COLO829 (cell line): ENCODE measurements at regions not wholly inside any gene's neighbourhood (a gene's known extent, or its start where the extent isn't known, plus 50 kb on each side); places are given as distances from the start of the nearest gene placed in this dataset.
"Not testable (repeated sequence)": the region's sequence is repeated elsewhere in the genome, so short reads cannot be mapped to it uniquely, and the experiment has no call there.

Source experiments
- DNase-seq: peaks from one replicate; pipeline ENCODE4 v3.0.0; 2012; ENCODE audit warnings: low spot score

- DNase-seq = no peak
These were observed 60.7 kb upstream of the PHF21A start for GRCh38 chr11:46181843-46182424.

- no peak for DNase-seq
These were observed 60.1 kb upstream of the PHF21A start for GRCh38 chr11:46181387-46181786.

- no peak for DNase-seq
These were observed 59.5 kb upstream of the PHF21A start for GRCh38 chr11:46180736-46181135.

- no peak for DNase-seq
These were observed 57.3 kb upstream of the PHF21A start for GRCh38 chr11:46178513-46178912.

GRCh38 chr11:46176421-46176820 lies 55.2 kb upstream of the PHF21A start:
- no peak for DNase-seq

GRCh38 chr11:46175401-46176002 lies 54.2 kb upstream of the PHF21A start:
- no peak for DNase-seq

GRCh38 chr11:46171693-46172092 lies 50.4 kb upstream of the PHF21A start:
- DNase-seq = not testable (repeated sequence)
